CD1c-positive myeloid dendritic cell (primary cell): ENCODE measurements at regions not wholly inside any gene's neighbourhood (a gene's known extent, or its start where the extent isn't known, plus 50 kb on each side); places are given as distances from the start of the nearest gene placed in this dataset.
A peak's percentile ranks its signal among the peaks of the same experiment; 100 is the strongest.

Experiments used
- DNase-seq: peaks from one replicate; pipeline ENCODE4 v3.0.0-alpha.2; 2016; ENCODE audit errors: extremely low spot score

DNA sequence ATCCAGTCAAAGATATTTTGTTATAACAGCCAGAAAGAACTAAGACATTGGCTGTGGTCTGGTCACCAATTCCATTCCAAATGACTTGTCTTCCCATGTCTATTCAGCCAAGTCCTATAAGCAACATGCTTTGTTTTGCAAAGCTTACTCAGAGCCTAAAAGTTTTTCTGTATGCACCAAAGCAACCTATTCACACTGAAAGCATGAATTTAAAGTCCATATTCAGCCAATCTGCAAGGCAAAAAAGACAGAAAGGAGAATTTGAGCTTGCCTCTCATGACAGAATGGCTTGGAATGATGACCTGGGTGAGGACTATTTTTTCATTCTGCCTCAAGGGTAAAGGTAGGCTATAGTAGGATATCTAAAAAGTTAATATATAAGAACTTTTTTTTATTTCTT lies 323.2 kb upstream of the NOCT start:
- no peak for DNase-seq

DNA sequence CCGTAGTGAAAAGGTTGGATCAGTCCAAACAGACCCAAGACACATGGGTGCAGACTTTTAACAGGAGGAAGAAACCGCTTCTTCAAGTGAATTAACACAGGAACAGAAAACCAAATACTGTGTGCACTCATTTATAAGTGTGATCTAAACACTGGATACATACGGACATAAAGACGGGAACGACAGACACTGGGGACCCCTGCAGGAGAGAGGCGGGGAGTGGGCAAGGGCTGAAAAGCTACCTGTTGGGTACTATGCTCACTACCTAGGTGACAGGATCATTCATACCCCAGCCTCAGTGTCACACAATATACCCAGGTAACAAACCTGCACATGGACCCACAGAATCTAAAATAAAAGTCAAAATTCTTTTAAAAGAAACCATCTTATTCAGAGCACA lies 326.0 kb upstream of the NOCT start:
- DNase-seq = no peak

DNA sequence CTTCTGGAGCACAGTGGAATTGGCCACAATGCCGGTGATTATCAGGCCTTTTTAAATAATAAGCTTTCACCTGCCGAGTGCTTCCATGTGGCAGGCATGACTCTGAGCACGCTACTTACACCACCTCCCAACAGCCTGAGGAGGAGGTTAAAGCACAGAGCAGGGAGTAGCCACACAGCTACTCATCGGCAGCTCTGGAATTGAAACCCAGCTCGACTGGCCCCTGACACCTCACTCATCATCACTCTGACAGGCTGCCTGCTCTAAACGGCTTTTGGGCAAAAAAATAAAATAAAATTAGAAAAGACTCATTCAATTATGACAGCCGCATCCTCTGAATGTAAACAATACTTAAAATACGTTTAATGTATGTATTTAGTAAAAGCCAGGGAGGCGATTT lies 326.4 kb upstream of the NOCT start:
- DNase-seq = no peak

DNA sequence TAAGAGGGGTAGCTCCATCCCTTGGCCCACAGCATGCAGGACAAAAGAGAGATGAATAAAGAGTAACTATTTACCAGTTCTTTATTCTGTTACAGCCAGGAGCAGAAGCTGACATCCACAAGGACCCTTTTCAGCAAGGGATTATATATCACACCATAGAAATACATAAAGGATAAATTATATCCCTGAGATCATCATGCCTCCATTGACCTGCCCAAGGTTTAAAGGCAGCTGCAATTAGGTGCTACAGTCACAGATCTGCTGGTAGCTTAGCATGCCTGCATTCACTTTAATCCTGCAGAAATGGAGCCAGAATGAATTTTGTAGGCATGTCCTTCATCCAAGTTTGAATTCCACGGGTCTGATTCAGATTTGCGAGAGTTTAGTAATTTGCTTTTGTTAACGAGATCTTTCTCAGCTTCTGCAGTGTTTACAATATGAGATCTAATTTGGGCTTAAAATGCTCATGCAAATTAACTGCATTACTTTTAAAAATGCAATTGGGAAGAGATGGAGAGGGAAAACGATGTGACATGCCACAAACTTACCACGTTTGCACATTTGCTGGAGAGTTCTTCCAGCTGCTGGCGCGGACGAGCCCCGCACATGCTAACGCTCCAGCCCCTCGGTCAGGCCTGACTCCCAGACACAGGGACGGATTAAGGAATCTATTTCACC lies 327.0 kb upstream of the NOCT start:
- no peak for DNase-seq

DNA sequence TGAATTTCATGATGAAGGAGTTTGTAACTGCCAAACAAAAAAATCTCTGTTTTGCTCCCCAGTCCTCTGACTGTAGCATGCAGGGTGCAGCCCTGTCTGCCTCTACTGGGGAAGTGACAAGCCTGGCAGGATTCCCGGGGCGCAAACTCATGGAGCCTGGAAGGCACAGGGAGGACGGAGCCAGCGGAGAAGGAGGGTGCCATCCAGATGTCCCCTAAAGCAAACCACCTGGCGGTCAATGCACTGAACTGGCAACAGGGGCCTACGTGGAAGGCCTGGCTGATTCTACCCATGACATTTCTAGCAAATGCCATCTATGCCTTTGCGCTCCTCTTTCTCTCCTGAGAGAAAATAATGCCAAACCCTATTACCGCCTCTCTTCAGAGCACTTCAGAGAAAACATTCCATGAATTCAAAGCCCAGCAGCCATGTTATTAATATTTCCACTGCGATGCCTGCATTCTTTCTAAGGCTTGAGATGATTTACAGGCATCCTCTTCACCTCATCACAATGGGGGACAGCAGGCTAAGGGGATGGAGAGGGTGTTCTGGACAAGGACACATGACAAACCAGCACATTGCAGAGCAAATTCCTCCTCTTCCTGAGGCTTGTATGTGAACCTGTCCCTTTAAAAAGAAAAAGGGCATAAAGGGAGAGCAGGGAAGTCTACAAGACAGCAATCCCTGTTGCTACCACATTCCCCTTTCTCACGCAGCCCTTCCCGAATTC lies 329.3 kb upstream of the NOCT start:
- no peak for DNase-seq

DNA sequence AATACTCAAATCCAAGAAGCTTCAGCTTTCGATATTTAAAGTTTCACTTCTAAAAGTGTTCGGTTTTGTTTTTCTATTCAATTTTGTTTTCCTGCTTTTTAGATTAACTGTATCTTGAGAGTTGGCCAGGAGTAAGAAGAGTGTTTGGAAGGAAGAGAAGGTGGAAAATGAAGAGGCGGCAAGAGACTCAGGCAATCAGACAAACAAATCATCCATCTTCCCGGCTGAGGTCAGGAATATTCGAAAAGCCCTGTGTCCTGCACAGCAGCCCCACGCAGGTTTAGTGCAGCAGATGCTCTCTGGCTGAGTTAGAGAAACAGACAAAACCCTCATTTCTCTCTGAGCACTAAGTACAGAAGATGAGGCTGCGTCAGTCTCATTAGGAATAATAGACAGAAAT lies 330.3 kb upstream of the NOCT start:
- DNase-seq = no peak

DNA sequence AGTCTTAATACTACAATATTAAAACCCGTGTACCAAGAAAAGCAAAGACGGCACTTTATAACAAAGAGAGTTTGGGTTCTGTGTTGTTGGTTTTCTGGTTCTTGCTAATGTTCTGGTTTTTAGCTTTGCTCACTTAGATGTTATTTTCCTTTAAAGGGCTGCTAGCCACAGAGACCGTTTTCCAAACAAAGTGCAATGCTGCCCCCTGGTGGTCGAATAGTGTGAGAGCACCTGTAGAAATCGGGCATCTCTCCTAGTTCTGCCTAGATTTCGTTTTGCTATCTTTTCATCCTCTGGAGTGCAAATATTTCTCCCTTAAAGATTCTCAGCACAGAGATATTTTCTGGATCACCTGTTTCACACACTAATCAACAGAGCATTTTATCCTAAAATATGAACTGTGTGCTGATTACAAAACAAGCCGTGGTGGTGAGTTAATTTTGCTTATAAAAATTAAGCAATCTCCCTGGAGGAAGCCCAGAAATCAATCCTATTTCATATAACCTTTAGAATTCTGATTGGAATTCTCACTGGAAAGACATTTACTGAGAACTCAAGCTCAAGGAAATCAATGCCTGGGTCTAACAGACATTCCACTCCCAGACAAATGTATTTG lies 334.5 kb upstream of the NOCT start:
- peak; percentile 83 for DNase-seq

DNA sequence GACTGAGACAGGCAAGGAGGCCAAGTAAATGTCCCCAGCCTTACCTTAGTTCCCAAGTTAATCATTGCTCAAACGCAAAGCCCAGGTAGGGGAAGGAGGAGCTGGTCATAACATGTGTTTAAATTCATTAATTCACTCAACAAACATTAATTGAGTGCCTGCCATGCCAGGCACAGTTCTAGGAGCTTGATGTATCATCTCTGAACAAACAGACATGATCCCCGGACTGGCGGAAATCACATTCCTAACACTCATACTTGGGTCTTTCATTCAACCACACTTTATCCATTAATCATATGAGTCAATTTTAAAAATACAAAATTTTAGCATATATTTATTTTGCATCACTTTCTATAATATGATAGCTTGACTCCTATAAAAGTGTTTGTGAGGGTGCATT lies 335.3 kb upstream of the NOCT start:
- no peak for DNase-seq

DNA sequence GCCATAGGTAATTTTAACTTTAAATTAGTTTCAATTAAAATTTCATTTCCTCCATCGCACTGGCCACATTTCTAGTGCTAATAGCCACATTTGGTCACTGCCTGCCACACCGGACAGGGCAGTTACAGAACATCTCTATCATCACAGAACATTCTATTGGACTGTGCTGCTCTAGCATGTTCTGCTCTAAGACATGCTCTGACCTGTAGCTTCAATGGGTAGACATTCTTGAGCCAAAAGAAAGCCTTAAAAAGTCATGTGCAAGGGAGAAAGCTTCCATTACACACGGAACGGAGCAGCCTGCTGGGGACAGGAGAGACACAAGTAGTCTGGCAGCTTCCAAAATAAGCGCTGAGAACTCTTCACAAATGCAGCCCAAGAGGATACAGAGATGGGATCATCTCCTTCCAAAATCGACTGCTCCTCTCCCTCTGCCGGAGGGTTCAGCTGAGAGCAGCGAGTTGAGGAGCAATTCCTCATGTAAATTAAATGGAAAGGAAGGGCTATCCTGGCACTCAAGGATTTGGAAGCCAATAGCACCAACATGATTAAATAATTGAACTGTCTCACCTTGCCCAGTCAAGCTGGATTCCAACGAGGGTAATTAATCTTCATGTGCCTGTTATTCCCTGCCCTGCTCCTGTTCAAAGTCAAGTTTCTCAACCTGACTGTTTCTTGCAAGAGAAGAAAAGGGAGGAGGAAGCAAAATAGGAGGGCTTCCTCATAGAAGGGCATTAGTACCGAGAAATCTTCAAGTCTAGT lies 336.4 kb upstream of the NOCT start:
- no peak for DNase-seq

DNA sequence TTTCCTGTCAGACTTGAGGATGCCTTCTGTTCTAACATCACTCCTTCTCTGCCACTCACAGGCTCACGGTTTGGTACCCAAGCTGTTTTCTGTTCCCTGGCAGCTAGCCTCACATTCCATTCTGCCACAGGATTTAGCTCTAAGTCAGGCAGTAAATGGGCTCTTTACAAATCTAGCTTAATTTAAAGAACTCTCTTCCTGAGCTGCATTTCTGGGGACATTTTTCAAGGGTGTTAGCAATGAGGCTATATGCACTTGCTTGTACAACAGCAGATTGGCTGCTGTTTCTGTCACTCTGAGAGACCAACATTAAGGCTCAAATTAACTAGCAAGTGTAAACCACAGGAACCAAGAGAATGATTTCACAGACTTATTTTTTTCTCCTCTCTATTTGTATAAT lies 337.8 kb upstream of the NOCT start:
- no peak for DNase-seq

DNA sequence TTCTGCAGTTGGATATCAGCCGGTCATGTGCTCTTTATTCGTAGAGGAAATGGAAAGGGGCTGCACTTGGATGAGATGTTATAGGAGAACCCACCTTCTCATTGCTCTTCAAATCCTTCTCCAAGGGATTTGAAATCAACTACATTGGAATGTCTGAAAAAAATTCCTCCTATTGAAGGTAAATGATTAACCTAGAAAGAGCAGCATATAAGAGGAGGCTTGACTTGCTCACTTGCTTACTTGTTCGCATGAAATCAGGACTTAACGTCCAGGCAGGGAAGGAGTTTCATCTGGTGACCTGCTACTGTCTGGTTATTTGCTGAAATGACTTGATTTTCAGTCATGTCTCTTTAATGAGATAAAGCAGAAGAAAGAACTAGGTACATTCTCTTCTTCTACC lies 338.4 kb upstream of the NOCT start:
- DNase-seq = no peak

DNA sequence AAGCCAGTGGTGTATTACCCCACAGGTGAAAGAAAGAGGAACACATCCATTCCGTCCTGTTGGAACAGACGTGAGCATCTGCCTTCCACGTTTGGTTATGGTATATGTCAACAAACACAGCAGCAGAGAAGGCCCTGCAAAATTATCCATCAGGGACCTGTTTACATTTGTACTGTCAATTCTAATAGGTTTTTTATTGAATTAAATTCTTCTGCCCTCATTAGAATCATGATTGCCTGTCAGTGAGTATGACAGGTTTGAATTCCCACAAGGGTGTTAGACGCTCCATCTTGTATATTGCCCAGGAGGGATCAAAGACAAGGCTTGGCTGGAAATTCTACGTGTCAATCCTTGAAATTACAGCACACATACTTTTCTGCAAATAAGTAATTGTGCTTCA lies 339.9 kb upstream of the NOCT start:
- no peak for DNase-seq

DNA sequence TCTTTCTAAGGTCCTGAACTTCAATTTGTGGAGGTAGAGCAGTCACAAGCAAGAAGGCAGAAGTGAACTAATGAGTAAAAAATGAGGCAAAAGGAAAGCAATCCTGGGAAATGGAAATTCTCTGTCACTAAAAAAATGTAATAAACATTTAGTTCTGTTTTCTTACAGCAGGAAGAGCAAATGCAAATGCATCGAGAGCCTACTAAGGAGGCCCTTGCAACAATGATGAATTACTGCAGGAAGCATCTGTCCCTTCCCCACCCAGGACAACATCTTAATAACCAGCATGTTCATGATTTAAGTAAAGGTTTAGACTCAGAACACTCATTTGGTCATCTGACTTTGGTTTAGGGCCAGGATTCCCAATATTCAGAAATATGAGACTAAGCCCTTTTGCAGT lies 341.4 kb upstream of the NOCT start:
- no peak for DNase-seq

DNA sequence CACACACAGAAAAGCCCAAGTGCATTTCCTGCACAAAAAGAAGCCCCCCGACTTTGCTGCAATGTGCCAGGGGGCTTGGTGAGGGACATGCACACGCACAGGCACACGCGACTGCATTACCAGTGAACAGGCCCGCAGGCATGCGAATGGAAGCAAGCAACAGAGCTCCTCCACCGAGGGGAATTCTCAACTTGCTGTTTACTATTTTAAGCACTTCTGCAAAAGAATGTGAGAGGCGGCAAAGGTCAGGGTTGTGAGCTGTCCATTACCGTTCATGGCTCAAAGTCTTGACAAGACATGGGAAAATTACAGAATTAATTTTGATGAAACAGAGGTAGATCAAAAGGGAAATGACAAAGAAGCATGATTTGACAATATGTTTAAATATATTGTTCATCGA lies 342.5 kb upstream of the NOCT start:
- DNase-seq = peak; percentile 9

DNA sequence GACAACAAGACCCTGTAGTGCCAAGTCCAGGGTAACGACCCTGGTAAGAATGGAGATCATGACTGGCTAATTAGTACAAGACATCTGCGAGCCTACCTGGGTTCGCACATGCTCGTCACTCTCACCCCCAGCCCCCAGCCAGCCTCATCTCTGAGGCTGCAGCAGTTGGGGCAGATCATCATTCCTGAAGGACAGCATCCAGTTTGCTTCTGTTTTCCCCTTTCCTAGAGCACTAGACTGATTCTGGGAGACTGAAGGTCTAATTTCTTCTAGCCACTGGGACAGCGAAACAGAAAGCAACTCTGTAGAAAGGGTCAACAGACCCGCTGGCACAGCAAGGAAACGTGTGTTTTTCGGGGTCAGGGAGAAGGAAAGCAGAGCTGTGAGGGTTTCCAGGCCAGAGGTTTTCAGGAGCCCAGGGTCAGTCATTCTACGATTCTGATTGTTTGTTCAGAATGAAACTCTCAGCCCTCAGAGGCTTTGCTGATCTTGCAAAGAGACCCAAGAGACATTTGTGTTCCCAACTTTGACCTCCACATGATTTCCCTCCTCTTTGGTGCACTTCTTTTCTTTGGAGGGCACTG lies 343.1 kb upstream of the NOCT start:
- no peak for DNase-seq

DNA sequence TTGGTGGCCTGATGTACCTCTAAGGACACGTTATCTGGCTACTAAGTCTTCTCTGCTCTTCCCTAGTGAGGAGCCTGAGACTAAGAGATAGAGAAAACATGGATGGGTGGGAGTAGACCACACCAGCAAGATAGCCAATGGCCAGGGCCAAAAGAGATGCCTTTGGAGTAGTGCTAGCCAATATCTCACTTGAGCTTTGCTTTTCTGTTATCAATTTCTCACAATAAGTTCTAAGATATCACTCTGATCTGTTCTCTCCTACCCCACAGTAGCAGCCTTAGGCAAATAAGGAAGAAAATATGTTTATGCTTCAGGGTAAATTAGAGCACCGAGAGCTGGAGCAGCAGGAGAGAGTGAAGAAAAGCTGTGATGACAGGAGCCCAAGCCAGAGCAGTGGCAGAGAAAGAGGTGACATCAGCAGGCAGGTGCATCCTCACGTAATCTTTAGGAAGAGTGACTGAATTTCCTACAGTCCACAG lies 343.9 kb upstream of the NOCT start:
- no peak for DNase-seq

DNA sequence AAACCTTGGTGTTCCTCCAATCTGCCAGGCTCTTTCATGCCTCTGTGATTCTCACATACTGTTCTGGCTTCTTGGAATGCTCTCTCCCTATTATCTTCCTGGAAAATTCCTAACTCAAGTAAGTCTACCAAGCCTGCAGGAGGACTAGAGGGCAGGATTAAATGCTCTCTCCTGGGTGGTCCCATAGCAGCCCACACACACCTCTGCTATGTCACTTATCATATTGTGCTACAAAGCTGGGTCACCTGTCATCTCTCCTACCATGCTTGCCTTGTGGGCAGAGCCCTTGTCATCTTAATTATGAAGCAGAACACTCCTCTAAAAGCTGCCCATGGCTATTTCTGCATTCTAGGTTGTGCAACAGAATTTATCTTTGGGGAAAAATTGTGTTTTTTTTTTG lies 344.5 kb upstream of the NOCT start:
- DNase-seq = no peak

DNA sequence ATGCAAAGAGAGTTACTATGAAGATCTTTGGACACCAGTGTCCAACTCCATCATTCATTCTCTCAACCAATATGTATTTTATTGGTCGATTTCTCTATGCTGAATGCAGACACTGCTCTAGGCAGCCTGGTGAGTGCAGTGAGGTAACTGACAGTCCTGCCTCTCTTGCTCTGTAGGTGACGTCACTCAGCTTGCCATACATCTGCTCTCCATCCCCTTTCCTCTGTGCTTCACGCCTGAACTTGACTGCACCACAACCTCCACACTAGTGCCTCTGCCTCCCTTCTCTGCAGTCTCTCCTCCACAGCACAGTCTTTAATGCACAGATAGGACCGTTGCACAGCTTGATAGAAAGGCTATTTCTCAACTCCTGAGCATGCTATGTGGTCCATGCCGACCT lies 344.9 kb upstream of the NOCT start:
- no peak for DNase-seq

DNA sequence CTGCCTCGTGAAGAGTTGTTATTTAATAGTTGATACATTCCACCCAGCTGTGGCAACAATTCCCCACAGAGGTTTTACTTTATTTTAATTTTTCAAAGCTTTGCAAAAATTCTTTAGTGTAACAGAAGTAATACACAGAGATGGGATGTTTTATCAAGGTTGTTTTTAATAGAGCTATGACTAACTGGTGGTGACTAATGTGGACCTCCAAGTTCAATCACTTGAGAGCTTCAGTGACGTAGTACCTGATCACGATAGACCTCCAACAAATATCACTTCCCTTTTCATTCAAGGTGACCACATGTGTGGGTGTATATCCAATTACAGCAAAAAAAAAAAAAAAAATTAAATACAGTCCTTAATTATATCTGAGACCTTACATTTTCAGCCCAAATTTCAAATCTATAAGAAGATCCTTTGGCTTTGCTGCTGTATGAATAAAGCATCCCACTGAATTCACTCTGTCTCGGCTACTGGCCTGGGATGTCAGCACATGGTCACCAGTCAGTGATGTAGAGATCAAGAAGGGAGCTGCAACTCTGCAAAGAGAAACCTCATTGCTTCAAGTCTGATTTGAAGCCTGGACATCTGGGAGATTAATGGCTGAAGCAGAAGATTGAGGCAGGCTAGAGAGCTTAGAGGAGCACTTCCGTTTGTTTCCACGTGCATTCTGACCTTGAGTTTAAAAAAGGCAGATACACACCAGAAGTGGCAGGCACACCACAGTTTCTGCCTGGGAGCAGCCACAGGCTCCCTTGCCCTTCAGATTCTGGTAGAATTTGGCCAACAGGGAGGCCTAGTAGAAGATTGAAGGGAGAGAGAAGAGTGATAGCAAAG lies 345.9 kb upstream of the NOCT start:
- no peak for DNase-seq

DNA sequence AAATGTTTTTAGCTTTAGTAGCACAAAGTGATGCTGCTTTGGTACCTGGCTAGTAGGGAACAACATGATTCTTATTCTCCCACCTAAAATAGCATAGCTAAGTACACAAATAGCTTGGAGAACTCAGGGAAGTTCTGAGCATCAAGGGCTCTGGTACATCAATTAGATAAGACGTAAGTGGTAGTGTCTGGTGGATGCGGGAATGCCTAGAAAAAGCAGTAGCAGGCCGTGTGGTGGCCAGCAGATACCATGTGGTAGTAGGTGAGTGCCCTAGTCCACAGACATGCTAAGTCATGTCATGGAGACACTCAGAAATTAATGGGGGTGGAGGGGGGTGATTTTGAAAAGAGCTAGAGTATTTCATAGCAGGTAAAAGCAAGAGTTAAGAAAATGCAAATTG lies 347.3 kb upstream of the NOCT start:
- DNase-seq = no peak

DNA sequence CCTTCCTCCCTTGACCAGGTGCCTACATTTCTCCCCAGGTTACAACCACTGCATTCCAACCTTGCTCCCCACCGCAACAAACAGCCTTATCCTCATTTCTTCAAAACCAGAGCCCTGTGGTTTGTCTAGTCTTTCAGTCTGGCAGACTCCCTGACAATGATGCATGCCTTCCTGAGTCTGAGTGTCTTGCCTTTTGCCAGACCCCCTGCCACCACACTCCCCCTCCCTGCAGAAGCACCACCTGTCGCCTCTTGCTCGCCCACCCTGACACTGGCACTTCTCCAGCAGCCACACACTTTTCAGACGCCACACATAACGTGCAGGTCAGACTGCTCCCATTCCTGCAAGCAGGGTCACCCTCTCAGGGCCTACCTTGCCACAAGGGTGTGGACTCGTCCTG lies 349.2 kb upstream of the NOCT start:
- DNase-seq = no peak
